IMR-90 (cell line): ENCODE measurements at regions not wholly inside any gene's neighbourhood (a gene's known extent, or its start where the extent isn't known, plus 50 kb on each side); places are given as distances from the start of the nearest gene placed in this dataset.

ENCODE experiments used
- ATAC-seq: fragments of 200-7000 bp; cut with Tn5 transposase; 2 replicates; pipeline ENCODE4 v1.9.1; 2020; ENCODE audit warnings: low read depth, mild to moderate bottlenecking, moderate library complexity
- BruUV-seq: library from RNA; stranded (reverse); fragments of 400-500 nt; replicated peaks from 2 replicates; lab custom pipeline; 2021; lab: Mats Ljungman, UMichigan
- CTCF ChIA-PET: fragments of 300-600 bp; formaldehyde crosslinking; extraction: SDS; loops from one replicate; lab custom pipeline; 2021; ENCODE audit warnings: antibody characterized with exemption; lab: Yijun Ruan, JAX
- POLR2A ChIA-PET: fragments of 300-600 bp; sonication (Branson Sonifier 250); formaldehyde crosslinking; loops from one replicate; lab custom pipeline; 2022; ENCODE audit warnings: antibody characterized with exemption; ENCODE audit not compliant: unreplicated experiment; lab: Charles Lee
- DNase-seq: peaks from one replicate; pipeline ENCODE4 v3.0.0; 2013
- H2AFZ ChIP-seq: replicated peaks from 2 replicates; pipeline ENCODE3; 2013; ENCODE audit warnings: low read length, mild to moderate bottlenecking; ENCODE audit not compliant: poor library complexity
- H2AK5ac ChIP-seq: 2 replicates; pipeline ENCODE4 v1.6.1; 2013; ENCODE audit warnings: low read depth, low read length, inconsistent platforms
- H2AK9ac ChIP-seq: replicated peaks from 2 replicates; pipeline ENCODE3; 2013; ENCODE audit warnings: mild to moderate bottlenecking, low read depth, low read length, moderate library complexity; ENCODE audit not compliant: poor library complexity
- H2BK120ac ChIP-seq: 2 replicates; pipeline ENCODE4 v1.6.1; 2013; ENCODE audit warnings: low read depth, low read length, inconsistent platforms
- H2BK15ac ChIP-seq: 3 replicates; pipeline ENCODE4 v1.6.1; 2013; ENCODE audit warnings: low read depth, low read length, inconsistent platforms
- H2BK20ac ChIP-seq: 2 replicates; pipeline ENCODE4 v1.6.1; 2013; ENCODE audit warnings: low read depth, mild to moderate bottlenecking, inconsistent platforms, low read length, moderate library complexity
- H2BK5ac ChIP-seq: 2 replicates; pipeline ENCODE4 v1.6.1; 2013; ENCODE audit warnings: mild to moderate bottlenecking, low read depth, low read length, inconsistent platforms; ENCODE audit not compliant: poor library complexity, severe bottlenecking
- H3K14ac ChIP-seq: replicated peaks from 2 replicates; pipeline ENCODE4 v1.6.1; 2013; ENCODE audit warnings: low read depth, low read length, inconsistent platforms
- H3K18ac ChIP-seq: 2 replicates; pipeline ENCODE4 v1.6.1; 2013; ENCODE audit warnings: low read depth, low read length, control low read depth
- H3K23ac ChIP-seq: 2 replicates; pipeline ENCODE4 v1.6.1; 2013; ENCODE audit warnings: low read depth, low read length, inconsistent platforms
- H3K27ac ChIP-seq: 2 replicates; pipeline ENCODE4 v1.5.1; 2013; ENCODE audit warnings: mild to moderate bottlenecking, control low read depth, low read length; ENCODE audit not compliant: insufficient read depth
- H3K27me3 ChIP-seq: 2 replicates; pipeline ENCODE4 v1.6.1; 2013; ENCODE audit warnings: low read length; ENCODE audit not compliant: control insufficient read depth, insufficient read depth
- H3K36me3 ChIP-seq: 2 replicates; pipeline ENCODE4 v1.6.1; 2013; ENCODE audit warnings: low read length, mixed read lengths; ENCODE audit not compliant: control insufficient read depth, insufficient read depth
- H3K4ac ChIP-seq: 2 replicates; pipeline ENCODE4 v1.6.1; 2013; ENCODE audit warnings: low read depth, low read length, inconsistent platforms
- H3K4me1 ChIP-seq: 2 replicates; pipeline ENCODE4 v1.6.1; 2013; ENCODE audit warnings: low read length, mixed read lengths; ENCODE audit not compliant: control insufficient read depth, insufficient read depth
- H3K4me2 ChIP-seq: 2 replicates; pipeline ENCODE4 v1.6.1; 2013; ENCODE audit warnings: low read depth, mild to moderate bottlenecking, control low read depth, low read length, moderate library complexity
- H3K4me3 ChIP-seq: 2 replicates; pipeline ENCODE4 v1.5.1; 2013; ENCODE audit warnings: low read depth, mild to moderate bottlenecking, control low read depth, low read length, moderate library complexity; ENCODE audit not compliant: insufficient read depth
- H3K56ac ChIP-seq: 2 replicates; pipeline ENCODE4 v1.6.1; 2013; ENCODE audit warnings: low read length, inconsistent platforms; ENCODE audit not compliant: insufficient read depth; ENCODE audit errors: extremely low read depth
- H3K79me1 ChIP-seq, 2 experiments: 2 replicates each; pipeline ENCODE4 v1.6.1; 2013; ENCODE audit warnings: low read length in 2 of 2, inconsistent platforms in 1 of 2, low read depth in 1 of 2
- H3K9ac ChIP-seq: 2 replicates; pipeline ENCODE4 v1.6.1; 2013; ENCODE audit warnings: low read depth, low read length, control low read depth
- H3K9me1 ChIP-seq: 2 replicates; pipeline ENCODE4 v1.6.1; 2013; ENCODE audit warnings: low read length, inconsistent platforms; ENCODE audit not compliant: insufficient read depth
- H3K9me3 ChIP-seq: 2 replicates; pipeline ENCODE4 v1.6.1; 2013; ENCODE audit warnings: low read length; ENCODE audit not compliant: control insufficient read depth, insufficient read depth
- H4K20me1 ChIP-seq: 2 replicates; pipeline ENCODE4 v1.6.1; 2013; ENCODE audit warnings: low read length, inconsistent platforms; ENCODE audit not compliant: insufficient read depth
- H4K5ac ChIP-seq: 2 replicates; pipeline ENCODE4 v1.6.1; 2013; ENCODE audit warnings: mild to moderate bottlenecking, low read depth, low read length, control low read depth
- H4K8ac ChIP-seq, 2 experiments: 2 replicates each; pipeline ENCODE4 v1.6.1; 2013; ENCODE audit warnings: low read depth in 2 of 2, low read length in 2 of 2, control low read depth in 1 of 2, inconsistent platforms in 1 of 2
- H4K91ac ChIP-seq: 2 replicates; pipeline ENCODE4 v1.6.1; 2013; ENCODE audit warnings: low read depth, low read length, inconsistent platforms; ENCODE audit not compliant: insufficient read depth
- BHLHE40 ChIP-seq: fragments of 150-350 bp; IDR thresholded peaks from 2 replicates; pipeline ENCODE4 v1.6.1; 2016; ENCODE audit warnings: mild to moderate bottlenecking, low read depth, low read length
- MAFK ChIP-seq: IDR thresholded peaks from 2 replicates; pipeline ENCODE4 v1.6.1; 2012; ENCODE audit warnings: low read depth, low read length, improper control_type of control experiment
- MXI1 ChIP-seq: IDR thresholded peaks from 2 replicates; pipeline ENCODE4 v1.6.1; 2012; ENCODE audit warnings: low read depth, mild to moderate bottlenecking, low read length, moderate library complexity, borderline replicate concordance
- POLR2A ChIP-seq: IDR thresholded peaks from 2 replicates; pipeline ENCODE4 v1.6.1; 2012; ENCODE audit warnings: mild to moderate bottlenecking, low read depth, low read length
- RFX5 ChIP-seq: IDR thresholded peaks from 2 replicates; pipeline ENCODE4 v1.8.0; 2012; ENCODE audit warnings: low read depth, mild to moderate bottlenecking, low read length, moderate library complexity
- WGBS, 2 experiments: methylation state at CpG; one replicate each; pipeline versions ENCODE4 v1.1.5 to v1.1.7; 2013; ENCODE audit warnings: missing lambda C conversion rate in 2 of 2; ENCODE audit not compliant: insufficient read length in 1 of 2; ENCODE audit errors: extremely low coverage in 2 of 2; 5-methylcytosine and 5-hydroxymethylcytosine counted together
- dilution Hi-C: fragments of 300-500 bp; cut with HindIII; formaldehyde crosslinking; loops from one replicate; pipeline ENCODE4 v1.14.3; 2018; ENCODE audit warnings: low sequenced_read_pairs; ENCODE audit not compliant: unreplicated experiment
- in situ Hi-C: fragments of 300-500 bp; cut with MboI; formaldehyde crosslinking; loops from 3 replicates; pipeline ENCODE4 v1.14.3; 2019; ENCODE audit warnings: low sequenced_read_pairs, inconsistent platforms, mixed read lengths
- intact Hi-C: fragments of 100-400 bp; cut with micrococcal nuclease; formaldehyde crosslinking; loops from 2 replicates; pipeline ENCODE4 v1.10.0; 2022
- TF ChIP-seq, protein P1 (sequence below): fragments of 150-350 bp; IDR thresholded peaks from 2 replicates; pipeline ENCODE4 v1.6.1; 2017; ENCODE audit warnings: mild to moderate bottlenecking, antibody characterized with exemption, low read length, low read depth

DNA sequence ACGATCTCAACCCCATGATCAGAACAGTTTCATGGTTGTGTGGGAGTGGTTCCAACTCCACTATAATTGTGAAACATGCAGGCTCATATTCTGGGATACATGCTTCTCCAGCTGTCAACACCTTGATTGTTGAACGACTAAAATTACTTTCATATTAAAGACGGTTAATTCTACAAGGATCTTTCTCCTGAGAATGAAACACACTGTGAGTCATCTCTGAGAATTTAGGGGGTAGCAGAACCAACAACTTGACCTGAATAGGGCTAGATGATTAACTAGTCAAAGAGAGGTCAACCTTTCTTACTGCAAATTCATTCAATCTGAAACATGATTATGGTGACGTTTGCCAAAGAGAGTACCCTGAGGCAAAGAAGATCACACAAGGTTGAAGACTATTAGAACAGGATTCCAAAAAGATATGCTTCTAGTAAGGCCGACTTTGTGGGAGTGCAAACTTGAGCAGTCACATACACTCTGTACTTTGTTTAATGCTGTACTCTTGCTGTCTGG is 175.2 kb upstream of the CITED2 start:
- H3K4me1 ChIP-seq = peaks cover 16% of the 10 kb centered on the region
- no peak overlapping the region; the same call in 1 of the 2 replicates for H2BK20ac ChIP-seq
- no peak overlapping the region for H4K5ac ChIP-seq
- H3K9me1 ChIP-seq = no peaks in the 10 kb centered on the region; the same call in 1 of the 2 replicates
- H3K27ac ChIP-seq = no peak overlapping the region
- H3K14ac ChIP-seq = no peak overlapping the region
- no TSS peak for BruUV-seq
- no peak overlapping the region for H3K4me2 ChIP-seq
- ATAC-seq = no peak
- H4K91ac ChIP-seq = no peak overlapping the region
- H3K4me3 ChIP-seq = no peak overlapping the region
- H3K4ac ChIP-seq = no peak overlapping the region
- no peak overlapping the region for H3K56ac ChIP-seq
- H4K20me1 ChIP-seq = no peaks in the 10 kb centered on the region
- no peaks in the 10 kb centered on the region for H3K79me1 ChIP-seq
- H3K23ac ChIP-seq = no peak overlapping the region
- no peak for DNase-seq
- no peak overlapping the region for H3K9ac ChIP-seq
- no peak overlapping the region for H2AFZ ChIP-seq
- no peak overlapping the region for H2BK15ac ChIP-seq
- H4K8ac ChIP-seq = no peak overlapping the region
- ChIA-PET CTCF (no interaction called here), POLR2A (no interaction called here)
- dilution Hi-C loops = no loop called here
- H2AK5ac ChIP-seq = no peak overlapping the region
- no peak overlapping the region for H3K18ac ChIP-seq
- H2BK5ac ChIP-seq = no peak overlapping the region
- intact Hi-C loops = no loop called here
- 92% methylated on average over 2 of the region's 5 CpGs; no CpG with 5 or more reads in 1 of the 2 experiments for WGBS, 2 experiments
- no peaks in the 10 kb centered on the region for H3K36me3 ChIP-seq
- no peak overlapping the region for H2AK9ac ChIP-seq
- H3K27me3 ChIP-seq = no peaks in the 10 kb centered on the region
- TF ChIP-seq MXI1 (no peak), RFX5 (no peak), MAFK (no peak), POLR2A (no peak), BHLHE40 (no peak)
- TF ChIP-seq, protein P1, sequence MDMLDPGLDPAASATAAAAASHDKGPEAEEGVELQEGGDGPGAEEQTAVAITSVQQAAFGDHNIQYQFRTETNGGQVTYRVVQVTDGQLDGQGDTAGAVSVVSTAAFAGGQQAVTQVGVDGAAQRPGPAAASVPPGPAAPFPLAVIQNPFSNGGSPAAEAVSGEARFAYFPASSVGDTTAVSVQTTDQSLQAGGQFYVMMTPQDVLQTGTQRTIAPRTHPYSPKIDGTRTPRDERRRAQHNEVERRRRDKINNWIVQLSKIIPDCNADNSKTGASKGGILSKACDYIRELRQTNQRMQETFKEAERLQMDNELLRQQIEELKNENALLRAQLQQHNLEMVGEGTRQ = no peak
- in situ Hi-C loops = no loop called here
- no peak overlapping the region for H2BK120ac ChIP-seq
- H3K9me3 ChIP-seq = no peaks in the 10 kb centered on the region
